ENCODE measurements at regions not wholly inside any gene's neighbourhood (a gene's known extent, or its start where the extent isn't known, plus 50 kb on each side); places are given as distances from the start of the nearest gene placed in this dataset.

DNA sequence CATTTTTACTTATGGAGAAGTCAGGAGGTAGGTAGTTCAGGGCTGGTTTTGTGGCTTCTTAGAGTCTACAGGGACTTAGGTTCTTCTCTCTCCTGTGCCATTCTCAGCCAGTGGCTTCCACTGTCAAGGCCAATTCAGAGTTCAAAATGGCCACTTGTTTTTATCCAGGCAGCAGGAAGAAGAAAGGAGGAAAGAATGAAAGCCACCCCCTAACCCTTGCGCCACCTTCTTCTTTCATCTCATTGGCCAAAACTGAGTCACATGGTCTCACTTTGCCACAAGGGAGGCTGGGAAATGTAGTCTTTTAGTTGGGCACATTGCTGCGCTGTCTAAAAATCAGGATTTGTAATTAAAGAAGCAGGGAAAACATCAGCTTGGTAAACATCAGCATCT lies 60.8 kb upstream of the MED9 start:
- 0 out of 4 replicates have a peak overlapping the region, but pooled peaks of 1 of the 2 experiments have one; percentile 19 for H3K4me3 ChIP-seq (replicated peaks in 1 of 2; ENCODE audit: low read depth in 1 of 2, low read length in 2 of 2)
- H3K9me2 ChIP-seq (ENCODE audit: insufficient read depth), result no peaks in the 10 kb centered on the region
- TF ChIP-seq, protein P1, sequence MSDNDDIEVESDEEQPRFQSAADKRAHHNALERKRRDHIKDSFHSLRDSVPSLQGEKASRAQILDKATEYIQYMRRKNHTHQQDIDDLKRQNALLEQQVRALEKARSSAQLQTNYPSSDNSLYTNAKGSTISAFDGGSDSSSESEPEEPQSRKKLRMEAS (IDR thresholded peaks at IDR 0.05), result peak; percentile 28; the same call in 1 of the 2 replicates
- TF ChIP-seq ZFX (IDR thresholded peaks at IDR 0.05), result no peak
- TF ChIP-seq RAD21 (IDR thresholded peaks at IDR 0.05; ENCODE audit: low read depth), result no peak
- 0 out of 2 replicates have a peak, but pooled peaks have one; percentile 37 for TF ChIP-seq CBX3 (IDR thresholded peaks at IDR 0.05; ENCODE audit: low read depth)
- peak; percentile 80 for TF ChIP-seq YY1 (IDR thresholded peaks at IDR 0.05; ENCODE audit: extremely low read depth, insufficient replicate concordance, low read depth, low read length)
- TF ChIP-seq CEBPB (IDR thresholded peaks at IDR 0.05; ENCODE audit: low read depth), result peak; percentile 88
- peak; percentile 87 for TF ChIP-seq SP1 (IDR thresholded peaks at IDR 0.05; ENCODE audit: low read depth)
- TF ChIP-seq ELF1 (IDR thresholded peaks at IDR 0.05; ENCODE audit: borderline replicate concordance, low read depth), result peak; percentile 54; the same call in 1 of the 2 replicates
- peak overlapping the region; percentile 47 for H3K4me2 ChIP-seq (ENCODE audit: low read length)
- H3K36me3 ChIP-seq (ENCODE audit: control insufficient read depth in 1 of 2, insufficient read depth in 2 of 2, low read length in 2 of 2), result no peaks in the 10 kb centered on the region
- H3K9me3 ChIP-seq (ENCODE audit: control insufficient read depth in 1 of 2, insufficient read depth in 1 of 2, low read depth in 1 of 2, low read length in 2 of 2), result no peaks in the 10 kb centered on the region
- peaks cover 2 to 18% of the 10 kb centered on the region in 2 experiments; a peak in 3 of 4 replicates for H3K4me1 ChIP-seq (ENCODE audit: control insufficient read depth in 1 of 2, insufficient read depth in 2 of 2, low read length in 2 of 2)
- H3K9ac ChIP-seq (ENCODE audit: low read length), result no peak overlapping the region
- 0 out of 2 replicates have a peak overlapping the region, but pooled peaks have one; percentile 26 for H3K27ac ChIP-seq (ENCODE audit: low read depth, low read length)
- no peaks in the 10 kb centered on the region for H3K79me2 ChIP-seq (ENCODE audit: insufficient read depth, low read length)
- DNase-seq (ENCODE audit: low read depth, low spot score) (peak; percentile 81), ATAC-seq (peak; percentile 97)
- H4K20me1 ChIP-seq (ENCODE audit: insufficient read depth), result no peaks in the 10 kb centered on the region
- POLR2A ChIA-PET, result no interaction called here
- RAD21 ChIA-PET (ENCODE audit: low non-redundant PET in 1 of 2, low total read pairs in 2 of 2, uncharacterized antibody in 2 of 2, unreplicated experiment in 2 of 2), result no interaction called here
- intact Hi-C loops (cut with micrococcal nuclease), result no loop called here
- CTCF ChIA-PET, result no interaction called here
- no peaks in the 10 kb centered on the region for H3K27me3 ChIP-seq (ENCODE audit: insufficient read depth, low read length)
- BruUV-seq (replicated peaks), result no TSS peak
- H2AFZ ChIP-seq (ENCODE audit: low read depth, low read length, poor library complexity, severe bottlenecking), result peak overlapping the region; percentile 96

- Histone ChIP-seq H3K4me3 (replicated peaks in 1 of 2; ENCODE audit: low read depth in 1 of 2, low read length in 2 of 2) (no peak overlapping the region), H2AFZ (ENCODE audit: low read depth, low read length, poor library complexity, severe bottlenecking) (peak overlapping the region; percentile 96), H3K9ac (ENCODE audit: low read length) (no peak overlapping the region), H4K20me1 (ENCODE audit: insufficient read depth) (no peaks in the 10 kb centered on the region), H3K79me2 (ENCODE audit: insufficient read depth, low read length) (no peaks in the 10 kb centered on the region), H3K4me2 (ENCODE audit: low read length) (no peak overlapping the region), H3K9me2 (ENCODE audit: insufficient read depth) (no peaks in the 10 kb centered on the region), H3K27me3 (ENCODE audit: insufficient read depth, low read length) (no peaks in the 10 kb centered on the region), H3K36me3 (ENCODE audit: control insufficient read depth in 1 of 2, insufficient read depth in 2 of 2, low read length in 2 of 2) (no peaks in the 10 kb centered on the region), H3K27ac (ENCODE audit: low read depth, low read length) (no peak overlapping the region), H3K9me3 (ENCODE audit: control insufficient read depth in 1 of 2, insufficient read depth in 1 of 2, low read depth in 1 of 2, low read length in 2 of 2) (peaks cover 0 to 3% of the 10 kb centered on the region in 2 experiments; a peak in 1 of 4 replicates), H3K4me1 (ENCODE audit: control insufficient read depth in 1 of 2, insufficient read depth in 2 of 2, low read length in 2 of 2) (peaks cover 2 to 18% of the 10 kb centered on the region in 2 experiments; a peak in 3 of 4 replicates)
- DNase-seq (ENCODE audit: low read depth, low spot score) (no peak), ATAC-seq (peak; percentile 60)
- intact Hi-C loops (cut with micrococcal nuclease), result no loop called here
- ChIA-PET CTCF (no interaction called here), POLR2A (no interaction called here), RAD21 (ENCODE audit: low non-redundant PET in 1 of 2, low total read pairs in 2 of 2, uncharacterized antibody in 2 of 2, unreplicated experiment in 2 of 2) (no interaction called here)
- BruUV-seq (replicated peaks), result no TSS peak
- TF ChIP-seq ZFX (IDR thresholded peaks at IDR 0.05) (peak; percentile 58; the same call in 1 of the 2 replicates), POLR2A (IDR thresholded peaks at IDR 0.05; ENCODE audit: borderline replicate concordance, extremely low read depth, insufficient read depth, insufficient read length) (no peak), SRF (IDR thresholded peaks at IDR 0.05; ENCODE audit: low read depth) (no peak)
These were observed 60.1 kb upstream of the MED9 start for GRCh38 chr17:17416400-17417360.
